ENCODE measurements at regions not wholly inside any gene's neighbourhood (a gene's known extent, or its start where the extent isn't known, plus 50 kb on each side); places are given as distances from the start of the nearest gene placed in this dataset.

- TF ChIP-seq CTCF (conservative IDR thresholded peaks at IDR 0.05; ENCODE audit: low read depth, low read length): no peak
- TF ChIP-seq EZH2 (IDR thresholded peaks at IDR 0.05; ENCODE audit: low read length, unreplicated experiment): no peak
- TF ChIP-seq EZH2phosphoT487 (IDR thresholded peaks at IDR 0.05; ENCODE audit: borderline replicate concordance, low read length): no peak
These were observed 590.7 kb downstream of the TBC1D22A start for GRCh38 chr22:47352920-47353700.

All from PC-3 (cell line).